NOMO-1 (cell line): ENCODE measurements at regions not wholly inside any gene's neighbourhood (a gene's known extent, or its start where the extent isn't known, plus 50 kb on each side); places are given as distances from the start of the nearest gene placed in this dataset.

ENCODE experiments used
- DNase-seq, 2 experiments: peaks; one replicate each; lab custom pipeline; 2025; ENCODE audit not compliant: unreplicated experiment in 2 of 2; lab: John Stamatoyannopoulos, UW

- no peak for DNase-seq
These were observed 156.4 kb upstream of the FTMT start for GRCh38 chr5:121695307-121695706.

DNA sequence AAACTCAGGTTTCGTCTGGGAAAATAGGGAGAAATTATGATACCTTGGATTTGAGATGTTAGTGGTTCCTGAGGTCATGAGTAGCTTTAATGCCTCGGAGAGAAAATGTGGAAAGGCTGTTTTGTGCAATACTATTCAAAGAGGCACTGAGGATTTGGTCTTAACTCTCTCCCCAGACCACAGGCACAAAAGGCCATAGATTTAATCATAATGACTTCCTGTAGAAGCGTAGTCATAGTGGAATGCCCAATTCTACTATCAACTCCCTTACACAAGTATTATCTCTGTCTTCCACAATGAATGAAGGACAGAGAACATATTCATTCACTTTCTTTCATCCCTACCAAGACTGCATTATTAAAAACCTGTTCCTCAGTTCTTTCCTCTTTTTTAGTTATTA lies 153.0 kb upstream of the FTMT start:
- no peak for DNase-seq

DNA sequence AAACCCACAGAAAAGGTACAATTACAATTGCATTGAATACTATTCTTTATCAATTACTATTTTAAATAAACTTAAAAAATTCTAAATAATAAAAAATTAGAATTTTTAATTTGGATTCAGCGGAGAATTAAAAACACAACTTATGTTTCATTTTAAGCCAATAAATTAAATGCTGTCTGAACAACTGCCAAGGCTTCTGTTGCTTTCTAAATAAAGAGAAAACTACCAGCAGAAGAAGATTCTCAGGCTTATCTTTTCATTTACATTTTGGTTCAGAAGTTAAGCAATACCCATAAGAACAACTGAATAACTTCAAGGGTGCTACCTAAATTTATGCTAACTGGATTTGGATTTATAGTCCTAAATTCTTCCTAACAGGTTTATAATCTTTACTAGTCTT lies 150.0 kb upstream of the FTMT start:
- no peak for DNase-seq

DNA sequence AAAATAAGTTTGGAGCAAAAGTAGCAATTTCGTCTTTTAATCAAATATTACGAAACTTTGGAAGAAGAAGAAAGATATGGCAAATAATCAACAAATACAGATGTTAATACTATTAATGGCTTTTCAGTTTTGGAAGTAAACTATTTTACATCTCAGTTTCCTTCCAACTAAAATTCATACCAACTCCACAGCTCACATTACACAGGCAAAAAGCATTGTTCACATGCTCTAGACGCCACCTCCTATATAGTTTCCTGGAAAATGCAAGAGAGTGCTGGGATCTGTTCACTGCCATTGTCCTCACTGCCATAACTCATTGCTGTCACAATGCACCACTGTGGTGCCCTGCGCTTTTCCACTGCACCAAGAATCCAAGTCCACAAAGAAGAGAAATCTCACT lies 149.0 kb upstream of the FTMT start:
- no peak for DNase-seq

GRCh38 chr5:121704291-121704690 lies 147.4 kb upstream of the FTMT start:
- no peak for DNase-seq

- DNase-seq, result no peak
These were observed 145.0 kb upstream of the FTMT start for GRCh38 chr5:121706686-121707085.

GRCh38 chr5:121707178-121707577 lies 144.5 kb upstream of the FTMT start:
- DNase-seq, result no peak

DNA sequence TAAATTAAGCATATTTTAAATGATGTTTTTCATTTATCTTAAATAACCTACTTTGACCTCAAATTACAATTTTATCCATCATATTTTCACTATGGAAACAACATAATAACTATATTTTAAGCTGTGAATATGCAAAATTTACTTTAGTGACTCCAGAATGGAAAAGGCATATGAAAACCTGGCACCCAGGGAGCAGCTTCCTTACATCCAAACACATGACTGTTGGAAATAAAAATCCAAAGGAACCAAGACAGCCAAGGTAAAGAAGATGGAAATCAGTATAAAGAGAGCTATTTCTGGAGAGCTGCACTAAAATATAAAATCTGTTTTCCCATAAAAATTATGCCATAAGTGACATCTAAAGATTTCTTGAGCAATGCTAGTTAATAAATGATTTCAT lies 140.3 kb upstream of the FTMT start:
- no peak for DNase-seq

- DNase-seq, result no peak
These were observed 132.4 kb upstream of the FTMT start for GRCh38 chr5:121719255-121719654.

DNA sequence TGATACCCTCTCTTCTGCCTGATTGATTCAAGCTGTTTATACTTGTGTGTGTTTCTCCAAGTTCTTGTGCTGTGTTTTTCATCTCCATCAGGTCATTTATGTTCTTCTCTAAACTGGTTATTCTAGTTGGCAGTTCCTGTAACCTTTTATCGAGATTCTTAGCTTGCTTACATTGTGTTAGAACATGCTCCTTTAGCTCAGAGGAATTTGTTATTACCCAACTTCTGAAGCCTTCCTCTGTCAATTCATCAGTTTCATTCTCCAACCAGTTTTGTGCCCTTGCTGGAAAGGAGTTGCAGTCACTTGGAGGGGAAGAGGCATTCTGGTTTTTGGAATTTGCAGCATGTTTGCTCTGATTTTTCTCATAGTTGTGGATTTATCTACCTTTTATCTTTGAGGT lies 126.2 kb upstream of the FTMT start:
- DNase-seq, result no peak

DNA sequence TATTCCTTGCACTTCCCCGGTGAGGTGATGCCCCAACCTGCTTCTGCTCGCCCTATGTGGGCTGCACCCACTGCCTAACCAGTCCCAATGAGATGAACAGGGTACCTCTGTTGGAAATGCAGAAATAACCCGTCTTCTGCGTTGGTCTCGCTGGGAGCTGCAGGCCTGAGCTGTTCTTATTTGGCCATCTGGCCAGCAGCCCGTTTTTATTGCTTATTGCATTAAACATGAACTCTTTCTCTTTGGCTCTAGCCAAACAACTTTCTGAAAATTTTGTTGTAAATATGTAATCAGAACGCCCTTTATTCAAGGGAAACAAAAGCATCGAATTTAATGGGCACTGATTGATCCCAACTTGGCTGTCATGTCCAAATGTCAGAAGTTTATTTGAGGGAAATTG lies 124.7 kb upstream of the FTMT start:
- DNase-seq, result no peak

- no peak for DNase-seq
These were observed 120.3 kb upstream of the FTMT start for GRCh38 chr5:121731377-121731776.

DNA sequence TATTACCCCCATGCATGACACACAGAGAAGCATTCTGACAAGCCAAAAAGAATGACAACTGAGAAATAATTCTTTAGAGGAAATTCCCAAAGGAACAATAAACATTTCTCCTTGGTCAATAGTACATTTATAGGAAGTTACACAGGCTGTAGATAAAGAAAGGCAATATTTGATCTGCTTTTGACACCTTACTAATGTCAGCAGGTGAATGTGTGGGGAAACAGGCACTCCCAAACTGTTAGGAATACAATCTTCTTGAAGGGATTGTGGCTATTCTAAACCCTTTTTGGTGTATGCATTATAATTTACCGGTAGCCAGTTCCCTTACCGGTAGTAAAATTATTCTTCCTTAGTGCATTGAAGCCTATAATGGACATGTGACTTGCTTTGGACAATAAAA lies 116.1 kb upstream of the FTMT start:
- DNase-seq, result no peak

DNA sequence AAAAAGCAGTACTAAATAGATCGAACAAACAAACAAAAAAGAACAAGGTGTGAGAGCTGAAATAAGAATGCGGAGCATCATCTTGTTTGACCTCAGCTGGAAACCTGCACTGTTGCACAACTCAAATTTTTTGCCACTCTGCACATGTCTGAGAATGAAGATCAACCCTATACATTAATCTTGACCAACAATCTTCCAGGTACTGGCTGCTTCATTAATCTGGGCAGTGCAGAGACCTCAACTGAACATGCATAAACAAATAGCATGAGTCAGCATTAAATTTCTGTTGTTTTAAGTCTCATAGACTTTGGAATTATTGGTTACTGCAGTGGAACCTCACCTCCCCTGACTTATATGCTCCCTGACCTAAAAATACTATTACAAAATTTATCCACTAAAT lies 114.6 kb upstream of the FTMT start:
- no peak for DNase-seq

GRCh38 chr5:121741156-121741555 lies 110.5 kb upstream of the FTMT start:
- DNase-seq, result no peak

DNA sequence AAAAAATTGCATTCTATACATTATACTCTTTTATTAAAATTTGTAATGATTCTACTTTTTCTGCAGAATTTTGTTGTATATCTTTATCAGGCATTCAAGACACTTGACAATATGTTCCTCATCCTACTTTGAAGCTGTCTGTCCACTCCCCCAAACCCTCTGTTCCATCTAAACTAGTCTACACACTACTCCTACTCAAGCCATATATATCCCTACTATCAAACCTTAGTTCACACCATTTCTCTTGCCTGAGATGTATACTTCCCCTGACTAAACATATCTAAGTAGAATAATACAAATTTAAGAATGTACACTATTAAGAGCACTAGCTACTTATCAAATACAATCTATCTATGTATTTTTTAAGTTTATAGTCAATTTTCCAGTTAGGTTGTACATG lies 107.1 kb upstream of the FTMT start:
- no peak for DNase-seq

DNA sequence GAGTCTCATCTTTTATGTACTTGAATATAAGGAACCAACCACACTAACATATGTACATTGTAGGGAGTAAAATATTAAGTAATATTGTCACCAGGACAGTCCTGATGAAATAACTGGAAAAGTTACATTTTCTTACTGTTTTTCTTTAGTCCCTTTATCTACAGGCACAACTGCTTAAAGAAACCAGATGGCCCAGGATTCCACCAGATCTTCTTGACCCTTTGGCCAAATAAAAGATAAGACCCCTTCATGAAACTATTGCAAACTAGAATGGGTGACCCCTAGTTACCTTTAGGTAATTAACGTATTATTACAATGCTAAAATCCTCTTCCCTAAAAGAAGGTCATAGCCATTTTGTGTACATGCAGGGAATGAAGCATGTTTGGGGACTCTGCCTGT lies 106.3 kb upstream of the FTMT start:
- DNase-seq, result no peak

GRCh38 chr5:121746763-121747162 lies 104.9 kb upstream of the FTMT start:
- DNase-seq, result no peak

GRCh38 chr5:121748686-121749085 lies 103.0 kb upstream of the FTMT start:
- no peak for DNase-seq

GRCh38 chr5:121752149-121752548 lies 99.5 kb upstream of the FTMT start:
- no peak for DNase-seq

GRCh38 chr5:121755266-121755665 lies 96.4 kb upstream of the FTMT start:
- no peak for DNase-seq

DNA sequence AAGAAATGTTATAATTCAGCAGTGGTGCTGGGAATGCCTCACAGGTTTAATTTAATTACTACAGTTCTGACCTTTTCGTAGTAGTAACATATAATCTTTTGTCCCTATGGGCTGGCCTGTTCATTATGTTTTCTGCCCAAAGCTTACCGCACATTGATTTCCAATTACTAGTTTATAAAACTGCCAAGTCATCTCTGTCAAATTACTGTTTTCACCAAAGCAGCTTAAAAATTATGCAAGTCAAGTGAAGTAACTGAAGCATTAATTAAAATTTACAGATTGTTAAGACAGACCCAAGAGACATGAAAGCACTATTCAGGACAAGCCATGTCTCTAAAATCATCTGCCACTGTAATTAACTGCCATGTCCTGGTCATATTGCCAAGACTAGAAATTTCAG lies 93.9 kb upstream of the FTMT start:
- DNase-seq, result no peak

GRCh38 chr5:121758615-121759014 lies 93.1 kb upstream of the FTMT start:
- no peak for DNase-seq

DNA sequence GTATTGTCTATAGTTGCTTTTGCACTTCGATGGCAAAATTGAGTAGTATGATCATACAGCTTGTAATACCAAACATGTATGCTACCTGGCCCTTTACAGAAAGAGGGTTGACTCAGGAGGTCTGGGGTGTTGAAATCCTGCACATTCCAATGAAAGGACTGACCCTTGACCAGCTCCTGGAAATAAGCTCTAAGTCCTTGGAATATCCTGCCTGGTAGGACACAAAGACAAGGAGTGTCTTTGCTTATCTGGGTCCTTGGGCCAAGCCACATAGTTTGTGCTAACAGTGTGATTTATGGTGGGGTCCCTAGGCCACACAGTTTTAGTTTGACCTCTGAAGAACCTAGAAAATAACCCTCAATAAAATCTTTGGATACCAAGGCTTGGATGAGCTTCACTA lies 89.3 kb upstream of the FTMT start:
- DNase-seq, result no peak
